ENCODE measurements at regions not wholly inside any gene's neighbourhood (a gene's known extent, or its start where the extent isn't known, plus 50 kb on each side); places are given as distances from the start of the nearest gene placed in this dataset.

- Mint-ChIP-seq H3K36me3 (no peaks in the 10 kb centered on the region), H3K4me1 (no peaks in the 10 kb centered on the region), H3K9me3 (peaks cover 4% of the 10 kb centered on the region), H3K4me3 (no peak overlapping the region), H3K27me3 (no peaks in the 10 kb centered on the region), H3K27ac (no peak overlapping the region)
- no peak for DNase-seq (ENCODE audit: low spot score in 2 of 2)
- ATAC-seq (ENCODE audit: low read depth) = no peak
Measured at GRCh38 chr10:33889371-33889770, 554.9 kb upstream of the NRP1 start.

- ATAC-seq (ENCODE audit: low read depth) = no peak
- DNase-seq (ENCODE audit: low spot score in 2 of 2) = no peak
- Mint-ChIP-seq H3K36me3 (no peaks in the 10 kb centered on the region), H3K27me3 (no peaks in the 10 kb centered on the region), H3K4me3 (no peak overlapping the region), H3K9me3 (peaks cover 4% of the 10 kb centered on the region), H3K4me1 (no peaks in the 10 kb centered on the region), H3K27ac (no peak overlapping the region)
Measured at GRCh38 chr10:33887188-33887587, 552.7 kb upstream of the NRP1 start.

- Mint-ChIP-seq H3K27ac (no peak overlapping the region), H3K9me3 (peaks cover 7% of the 10 kb centered on the region)
- no peak for ATAC-seq (ENCODE audit: low read depth)
Measured at GRCh38 chr10:33886299-33886698, 551.8 kb upstream of the NRP1 start.

GRCh38 chr10:33884604-33885003 lies 550.1 kb upstream of the NRP1 start:
- ATAC-seq (ENCODE audit: low read depth) (no peak), DNase-seq (ENCODE audit: low spot score in 2 of 2) (no peak)
- Mint-ChIP-seq H3K36me3 (no peaks in the 10 kb centered on the region), H3K27ac (no peak overlapping the region), H3K4me3 (no peak overlapping the region), H3K4me1 (no peaks in the 10 kb centered on the region), H3K9me3 (peaks cover 8% of the 10 kb centered on the region), H3K27me3 (no peaks in the 10 kb centered on the region)

More at GRCh38 chr10:33886299-33886698, 551.8 kb upstream of the NRP1 start:
- no peak for DNase-seq (ENCODE audit: low spot score in 2 of 2)
- Mint-ChIP-seq H3K36me3 (no peaks in the 10 kb centered on the region), H3K27me3 (no peaks in the 10 kb centered on the region), H3K4me1 (no peaks in the 10 kb centered on the region), H3K4me3 (no peak overlapping the region)

DNA sequence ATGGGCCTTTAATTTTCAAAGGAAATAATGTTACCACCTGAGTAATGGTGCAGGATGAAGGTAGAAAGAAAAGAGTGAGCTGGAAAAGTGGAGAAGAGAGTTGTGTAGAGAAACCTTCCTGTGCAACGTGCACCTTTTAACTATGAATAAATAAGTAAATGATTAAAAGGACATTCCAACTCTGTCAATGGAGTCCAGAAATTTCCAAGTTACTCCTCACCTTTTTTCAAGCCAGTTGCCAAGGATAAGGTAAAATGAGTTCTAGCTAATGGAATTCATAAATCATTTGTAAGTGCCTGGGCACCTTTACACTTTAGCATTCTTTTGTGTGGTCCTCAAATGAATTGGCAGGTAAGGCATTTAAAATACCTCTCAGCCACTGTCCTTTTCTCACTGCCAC lies 549.4 kb upstream of the NRP1 start:
- Mint-ChIP-seq H3K9me3 (peaks cover 5% of the 10 kb centered on the region), H3K4me1 (no peaks in the 10 kb centered on the region), H3K36me3 (no peaks in the 10 kb centered on the region), H3K27me3 (no peaks in the 10 kb centered on the region), H3K27ac (no peak overlapping the region), H3K4me3 (no peak overlapping the region)
- no peak for DNase-seq (ENCODE audit: low spot score in 2 of 2)
- ATAC-seq (ENCODE audit: low read depth) = no peak

GRCh38 chr10:33882996-33883395 lies 548.5 kb upstream of the NRP1 start:
- H3K27ac Mint-ChIP-seq = no peak overlapping the region
- ATAC-seq (ENCODE audit: low read depth) = no peak
- no peaks in the 10 kb centered on the region for H3K27me3 Mint-ChIP-seq
- peaks cover 5% of the 10 kb centered on the region for H3K9me3 Mint-ChIP-seq
- DNase-seq (ENCODE audit: low spot score in 2 of 2) = no peak
- no peaks in the 10 kb centered on the region for H3K4me1 Mint-ChIP-seq
- H3K36me3 Mint-ChIP-seq = no peaks in the 10 kb centered on the region
- H3K4me3 Mint-ChIP-seq = no peak overlapping the region

GRCh38 chr10:33880291-33880690 lies 545.8 kb upstream of the NRP1 start:
- ATAC-seq (ENCODE audit: low read depth) = no peak
- Mint-ChIP-seq H3K4me1 (no peaks in the 10 kb centered on the region), H3K36me3 (no peaks in the 10 kb centered on the region), H3K4me3 (no peak overlapping the region), H3K9me3 (peaks cover 5% of the 10 kb centered on the region), H3K27me3 (no peaks in the 10 kb centered on the region), H3K27ac (no peak overlapping the region)
- no peak for DNase-seq (ENCODE audit: low spot score in 2 of 2)

DNA sequence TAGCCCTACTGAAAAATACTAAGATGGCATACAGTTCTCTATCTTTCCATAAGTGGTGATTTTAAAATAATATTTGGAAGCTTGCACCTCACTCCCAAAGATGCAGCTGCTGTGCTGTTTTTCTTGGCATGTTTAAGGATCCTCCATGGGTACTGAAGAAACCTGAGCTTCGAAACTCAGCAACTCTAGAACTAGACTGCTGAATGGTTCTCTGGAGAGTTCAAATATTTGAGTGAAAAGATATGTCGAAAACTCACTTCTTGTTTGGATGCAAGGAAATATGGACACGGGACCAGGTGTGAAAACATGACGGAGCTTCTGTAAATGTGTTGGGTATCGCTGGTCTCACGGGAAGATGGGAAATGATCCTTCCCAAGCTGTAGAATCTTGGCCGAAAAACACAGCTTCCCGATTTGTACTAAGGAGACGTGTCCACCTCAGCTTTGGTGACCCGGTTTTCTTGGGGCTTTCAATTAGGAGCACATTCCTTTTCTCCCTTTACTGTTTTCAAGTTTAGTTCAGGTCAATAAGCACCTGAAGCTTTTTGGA lies 543.8 kb upstream of the NRP1 start:
- no peaks in the 10 kb centered on the region for H3K4me1 Mint-ChIP-seq
- DNase-seq (ENCODE audit: low spot score in 2 of 2) (no peak), ATAC-seq (ENCODE audit: low read depth) (no peak)
- no peak overlapping the region for H3K4me3 Mint-ChIP-seq
- H3K27ac Mint-ChIP-seq = no peak overlapping the region
- peaks cover 4% of the 10 kb centered on the region for H3K9me3 Mint-ChIP-seq
- no peaks in the 10 kb centered on the region for H3K36me3 Mint-ChIP-seq
- H3K27me3 Mint-ChIP-seq = no peaks in the 10 kb centered on the region

GRCh38 chr10:33876584-33877400 lies 542.3 kb upstream of the NRP1 start:
- H3K27me3 Mint-ChIP-seq = no peaks in the 10 kb centered on the region
- H3K4me1 Mint-ChIP-seq = no peaks in the 10 kb centered on the region
- no peaks in the 10 kb centered on the region for H3K36me3 Mint-ChIP-seq
- H3K9me3 Mint-ChIP-seq = peaks cover 4% of the 10 kb centered on the region
- no peak overlapping the region for H3K27ac Mint-ChIP-seq
- H3K4me3 Mint-ChIP-seq = no peak overlapping the region
- DNase-seq (ENCODE audit: low spot score in 2 of 2) (no peak), ATAC-seq (ENCODE audit: low read depth) (no peak)

GRCh38 chr10:33875924-33876583 lies 541.6 kb upstream of the NRP1 start:
- no peak for DNase-seq (ENCODE audit: low spot score in 2 of 2)
- Mint-ChIP-seq H3K9me3 (peaks cover 3% of the 10 kb centered on the region), H3K4me3 (no peak overlapping the region), H3K4me1 (no peaks in the 10 kb centered on the region), H3K36me3 (no peaks in the 10 kb centered on the region), H3K27ac (no peak overlapping the region), H3K27me3 (no peaks in the 10 kb centered on the region)
- ATAC-seq (ENCODE audit: low read depth) = no peak

- Mint-ChIP-seq H3K9me3 (peaks cover 2% of the 10 kb centered on the region), H3K36me3 (no peaks in the 10 kb centered on the region), H3K4me1 (no peaks in the 10 kb centered on the region), H3K27me3 (no peaks in the 10 kb centered on the region), H3K27ac (no peak overlapping the region), H3K4me3 (no peak overlapping the region)
- ATAC-seq (ENCODE audit: low read depth) (no peak), DNase-seq (ENCODE audit: low spot score in 2 of 2) (no peak)
Measured at GRCh38 chr10:33871061-33871956, 536.8 kb upstream of the NRP1 start.

DNA sequence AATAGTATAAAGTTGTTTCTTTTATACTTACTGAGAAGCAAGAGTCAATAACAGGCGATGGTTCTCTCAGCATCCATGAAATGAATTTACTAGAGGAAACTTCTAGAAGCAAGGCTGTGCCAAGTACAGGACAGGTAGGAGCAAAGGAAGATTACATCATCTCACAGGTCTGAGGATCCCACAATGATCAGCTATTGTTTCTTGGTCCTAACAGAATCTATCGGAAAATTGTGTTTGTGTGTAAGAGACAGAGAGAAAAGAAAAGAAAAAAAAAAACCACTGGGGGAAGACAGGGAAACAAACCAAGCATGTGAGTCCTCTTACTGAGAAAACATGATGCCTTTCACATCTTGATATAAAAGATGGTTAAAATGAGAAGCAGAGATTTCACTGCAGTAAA lies 535.0 kb upstream of the NRP1 start:
- Mint-ChIP-seq H3K27ac (no peak overlapping the region), H3K27me3 (peaks cover 5% of the 10 kb centered on the region), H3K4me3 (no peak overlapping the region), H3K9me3 (peaks cover 6% of the 10 kb centered on the region), H3K4me1 (no peaks in the 10 kb centered on the region), H3K36me3 (peaks cover 2% of the 10 kb centered on the region)
- ATAC-seq (ENCODE audit: low read depth) (no peak), DNase-seq (ENCODE audit: low spot score in 2 of 2) (no peak)

GRCh38 chr10:33869028-33869427 lies 534.6 kb upstream of the NRP1 start:
- H3K27ac Mint-ChIP-seq = no peak overlapping the region

More at GRCh38 chr10:33869028-33869427, 534.6 kb upstream of the NRP1 start:
- Mint-ChIP-seq H3K4me1 (no peaks in the 10 kb centered on the region), H3K4me3 (no peak overlapping the region), H3K9me3 (peaks cover 6% of the 10 kb centered on the region), H3K36me3 (peaks cover 2% of the 10 kb centered on the region), H3K27me3 (peaks cover 5% of the 10 kb centered on the region)
- DNase-seq (ENCODE audit: low spot score in 2 of 2) (no peak), ATAC-seq (ENCODE audit: low read depth) (no peak)
